DMS53 treated with DMSO at 0.1 percent for 48 hours (cell line): ENCODE measurements at regions not wholly inside any gene's neighbourhood (a gene's known extent, or its start where the extent isn't known, plus 50 kb on each side); places are given as distances from the start of the nearest gene placed in this dataset.

ENCODE experiments used
- DNase-seq: peaks from one replicate; lab custom pipeline; 2025; ENCODE audit not compliant: unreplicated experiment; lab: John Stamatoyannopoulos, UW

- DNase-seq, result no peak
Measured at GRCh38 chr18:37654731-37655369, 89.3 kb upstream of the CELF4 start.

GRCh38 chr18:37654034-37654433 lies 88.4 kb upstream of the CELF4 start:
- DNase-seq, result no peak

GRCh38 chr18:37653618-37654017 lies 88.0 kb upstream of the CELF4 start:
- no peak for DNase-seq

GRCh38 chr18:37649930-37650329 lies 84.3 kb upstream of the CELF4 start:
- no peak for DNase-seq

GRCh38 chr18:37649416-37649815 lies 83.8 kb upstream of the CELF4 start:
- DNase-seq, result no peak

GRCh38 chr18:37641573-37641972 lies 76.0 kb upstream of the CELF4 start:
- DNase-seq, result no peak

GRCh38 chr18:37640504-37640903 lies 74.9 kb upstream of the CELF4 start:
- no peak for DNase-seq

GRCh38 chr18:37639846-37640245 lies 74.2 kb upstream of the CELF4 start:
- DNase-seq, result no peak

GRCh38 chr18:37637478-37637850 lies 71.9 kb upstream of the CELF4 start:
- DNase-seq, result no peak

GRCh38 chr18:37636831-37637477 lies 71.4 kb upstream of the CELF4 start:
- DNase-seq, result no peak

- DNase-seq, result no peak
Measured at GRCh38 chr18:37634516-37634915, 68.9 kb upstream of the CELF4 start.

GRCh38 chr18:37631422-37631821 lies 65.8 kb upstream of the CELF4 start:
- DNase-seq, result no peak

- no peak for DNase-seq
Measured at GRCh38 chr18:37630334-37630733, 64.7 kb upstream of the CELF4 start.

GRCh38 chr18:37628470-37629220 lies 63.0 kb upstream of the CELF4 start:
- DNase-seq, result no peak

- no peak for DNase-seq
Measured at GRCh38 chr18:37624318-37624717, 58.7 kb upstream of the CELF4 start.

- no peak for DNase-seq
Measured at GRCh38 chr18:37619964-37620363, 54.4 kb upstream of the CELF4 start.

GRCh38 chr18:37617623-37618022 lies 52.0 kb upstream of the CELF4 start:
- DNase-seq, result no peak
